ENCODE measurements at regions not wholly inside any gene's neighbourhood (a gene's known extent, or its start where the extent isn't known, plus 50 kb on each side); places are given as distances from the start of the nearest gene placed in this dataset.

DNA sequence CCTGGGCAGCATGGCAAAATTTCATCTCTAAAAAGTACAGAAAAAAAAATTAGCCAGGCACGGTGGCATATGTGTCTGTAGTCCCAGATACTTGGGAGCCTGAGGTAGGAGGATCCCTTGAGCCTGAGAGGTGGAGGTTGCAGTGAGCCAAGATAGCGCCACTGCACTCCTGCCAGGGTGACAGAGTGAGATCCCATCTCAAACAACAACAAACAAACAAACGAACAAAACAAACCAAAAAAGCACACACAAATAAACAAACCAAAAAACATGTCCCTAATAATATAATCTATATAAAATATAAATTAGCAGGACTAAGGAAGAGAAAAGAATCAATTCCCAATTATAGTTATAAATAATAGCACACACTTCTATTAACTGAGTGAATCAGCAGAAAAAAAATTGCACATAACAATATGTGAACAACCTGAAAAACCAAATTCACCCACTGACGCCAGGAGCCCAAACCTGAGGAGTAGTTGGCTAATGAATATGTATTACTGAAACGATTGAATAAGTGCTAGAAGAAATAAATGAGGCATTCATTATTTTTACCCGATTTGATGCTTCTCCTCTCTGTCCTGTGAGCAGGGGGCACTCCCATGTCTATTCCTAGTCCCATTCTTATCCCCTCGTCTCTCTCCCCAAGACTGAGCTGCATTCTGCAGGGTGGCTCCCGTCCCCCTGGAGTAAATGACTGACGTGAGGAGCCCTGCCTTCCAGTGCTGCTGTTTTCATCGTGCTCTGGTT is 108.2 kb upstream of the TOP3B start:
- RAD21 ChIA-PET (ENCODE audit: low non-redundant PET in 1 of 2, low total read pairs in 2 of 2, uncharacterized antibody in 2 of 2, unreplicated experiment in 2 of 2) = no interaction called here
- POLR2A ChIA-PET = no interaction called here
- no peak for ATAC-seq
- peaks cover 0 to 3% of the 10 kb centered on the region in 2 experiments; a peak in 1 of 4 replicates for H3K4me1 ChIP-seq (ENCODE audit: control insufficient read depth in 1 of 2, insufficient read depth in 2 of 2, low read length in 2 of 2)
- H3K9me2 ChIP-seq (ENCODE audit: insufficient read depth) = no peaks in the 10 kb centered on the region
- H3K4me2 ChIP-seq (ENCODE audit: low read length) = no peak overlapping the region
- H3K79me2 ChIP-seq (ENCODE audit: insufficient read depth, low read length) = no peaks in the 10 kb centered on the region
- no peaks in the 10 kb centered on the region for H3K9me3 ChIP-seq (ENCODE audit: control insufficient read depth in 1 of 2, insufficient read depth in 1 of 2, low read depth in 1 of 2, low read length in 2 of 2)
- H3K27ac ChIP-seq (ENCODE audit: low read depth, low read length) = no peak overlapping the region
- no peak for DNase-seq (ENCODE audit: low read depth, low spot score)
- CTCF ChIA-PET = no interaction called here
- no peaks in the 10 kb centered on the region for H3K36me3 ChIP-seq (ENCODE audit: control insufficient read depth in 1 of 2, insufficient read depth in 2 of 2, low read length in 2 of 2)
- H3K27me3 ChIP-seq (ENCODE audit: insufficient read depth, low read length) = peaks cover 23% of the 10 kb centered on the region
- no peak overlapping the region for H2AFZ ChIP-seq (ENCODE audit: low read depth, low read length, poor library complexity, severe bottlenecking)
- no peak for TF ChIP-seq FOSL1 (IDR thresholded peaks at IDR 0.05; ENCODE audit: low read depth)
- TF ChIP-seq RAD21 (IDR thresholded peaks at IDR 0.05; ENCODE audit: low read depth) = no peak
- no peak for TF ChIP-seq SIN3A (IDR thresholded peaks at IDR 0.05; ENCODE audit: low read depth)
- TF ChIP-seq EZH2phosphoT487 (IDR thresholded peaks at IDR 0.05; ENCODE audit: borderline replicate concordance) = no peak
- no peak for TF ChIP-seq CEBPB (IDR thresholded peaks at IDR 0.05; ENCODE audit: low read depth)
- TF ChIP-seq, protein P1, sequence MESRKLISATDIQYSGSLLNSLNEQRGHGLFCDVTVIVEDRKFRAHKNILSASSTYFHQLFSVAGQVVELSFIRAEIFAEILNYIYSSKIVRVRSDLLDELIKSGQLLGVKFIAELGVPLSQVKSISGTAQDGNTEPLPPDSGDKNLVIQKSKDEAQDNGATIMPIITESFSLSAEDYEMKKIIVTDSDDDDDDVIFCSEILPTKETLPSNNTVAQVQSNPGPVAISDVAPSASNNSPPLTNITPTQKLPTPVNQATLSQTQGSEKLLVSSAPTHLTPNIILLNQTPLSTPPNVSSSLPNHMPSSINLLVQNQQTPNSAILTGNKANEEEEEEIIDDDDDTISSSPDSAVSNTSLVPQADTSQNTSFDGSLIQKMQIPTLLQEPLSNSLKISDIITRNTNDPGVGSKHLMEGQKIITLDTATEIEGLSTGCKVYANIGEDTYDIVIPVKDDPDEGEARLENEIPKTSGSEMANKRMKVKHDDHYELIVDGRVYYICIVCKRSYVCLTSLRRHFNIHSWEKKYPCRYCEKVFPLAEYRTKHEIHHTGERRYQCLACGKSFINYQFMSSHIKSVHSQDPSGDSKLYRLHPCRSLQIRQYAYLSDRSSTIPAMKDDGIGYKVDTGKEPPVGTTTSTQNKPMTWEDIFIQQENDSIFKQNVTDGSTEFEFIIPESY (IDR thresholded peaks at IDR 0.05; ENCODE audit: extremely low read depth, insufficient replicate concordance, low read length) = no peak
- TF ChIP-seq JUND (IDR thresholded peaks at IDR 0.05) = no peak
- TF ChIP-seq, protein P2, sequence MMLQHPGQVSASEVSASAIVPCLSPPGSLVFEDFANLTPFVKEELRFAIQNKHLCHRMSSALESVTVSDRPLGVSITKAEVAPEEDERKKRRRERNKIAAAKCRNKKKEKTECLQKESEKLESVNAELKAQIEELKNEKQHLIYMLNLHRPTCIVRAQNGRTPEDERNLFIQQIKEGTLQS (IDR thresholded peaks at IDR 0.05) = no peak
- no peak for TF ChIP-seq ZFX (IDR thresholded peaks at IDR 0.05)
- no peak for TF ChIP-seq ZNF274 (IDR thresholded peaks at IDR 0.05; ENCODE audit: low read depth, low read length)
- TF ChIP-seq ELF1 (IDR thresholded peaks at IDR 0.05; ENCODE audit: borderline replicate concordance, low read depth) = no peak
- no peak for TF ChIP-seq TCF7L2 (IDR thresholded peaks at IDR 0.05; ENCODE audit: borderline replicate concordance, extremely low read depth, insufficient read depth, insufficient read length)
- TF ChIP-seq, protein P3, sequence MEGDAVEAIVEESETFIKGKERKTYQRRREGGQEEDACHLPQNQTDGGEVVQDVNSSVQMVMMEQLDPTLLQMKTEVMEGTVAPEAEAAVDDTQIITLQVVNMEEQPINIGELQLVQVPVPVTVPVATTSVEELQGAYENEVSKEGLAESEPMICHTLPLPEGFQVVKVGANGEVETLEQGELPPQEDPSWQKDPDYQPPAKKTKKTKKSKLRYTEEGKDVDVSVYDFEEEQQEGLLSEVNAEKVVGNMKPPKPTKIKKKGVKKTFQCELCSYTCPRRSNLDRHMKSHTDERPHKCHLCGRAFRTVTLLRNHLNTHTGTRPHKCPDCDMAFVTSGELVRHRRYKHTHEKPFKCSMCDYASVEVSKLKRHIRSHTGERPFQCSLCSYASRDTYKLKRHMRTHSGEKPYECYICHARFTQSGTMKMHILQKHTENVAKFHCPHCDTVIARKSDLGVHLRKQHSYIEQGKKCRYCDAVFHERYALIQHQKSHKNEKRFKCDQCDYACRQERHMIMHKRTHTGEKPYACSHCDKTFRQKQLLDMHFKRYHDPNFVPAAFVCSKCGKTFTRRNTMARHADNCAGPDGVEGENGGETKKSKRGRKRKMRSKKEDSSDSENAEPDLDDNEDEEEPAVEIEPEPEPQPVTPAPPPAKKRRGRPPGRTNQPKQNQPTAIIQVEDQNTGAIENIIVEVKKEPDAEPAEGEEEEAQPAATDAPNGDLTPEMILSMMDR (IDR thresholded peaks at IDR 0.05 in 2 of 3, conservative IDR thresholded peaks at IDR 0.05 in 1 of 3; ENCODE audit: borderline replicate concordance in 1 of 3, insufficient read depth in 1 of 3, low read depth in 2 of 3, low read length in 2 of 3) = no peak
- TF ChIP-seq POLR2AphosphoS5 (IDR thresholded peaks at IDR 0.05; ENCODE audit: low read depth, low read length) = no peak
- TF ChIP-seq EZH2 (IDR thresholded peaks at IDR 0.05) = no peak
- TF ChIP-seq YY1 (IDR thresholded peaks at IDR 0.05; ENCODE audit: extremely low read depth, insufficient replicate concordance, low read depth, low read length) = no peak
- TF ChIP-seq, protein P4, sequence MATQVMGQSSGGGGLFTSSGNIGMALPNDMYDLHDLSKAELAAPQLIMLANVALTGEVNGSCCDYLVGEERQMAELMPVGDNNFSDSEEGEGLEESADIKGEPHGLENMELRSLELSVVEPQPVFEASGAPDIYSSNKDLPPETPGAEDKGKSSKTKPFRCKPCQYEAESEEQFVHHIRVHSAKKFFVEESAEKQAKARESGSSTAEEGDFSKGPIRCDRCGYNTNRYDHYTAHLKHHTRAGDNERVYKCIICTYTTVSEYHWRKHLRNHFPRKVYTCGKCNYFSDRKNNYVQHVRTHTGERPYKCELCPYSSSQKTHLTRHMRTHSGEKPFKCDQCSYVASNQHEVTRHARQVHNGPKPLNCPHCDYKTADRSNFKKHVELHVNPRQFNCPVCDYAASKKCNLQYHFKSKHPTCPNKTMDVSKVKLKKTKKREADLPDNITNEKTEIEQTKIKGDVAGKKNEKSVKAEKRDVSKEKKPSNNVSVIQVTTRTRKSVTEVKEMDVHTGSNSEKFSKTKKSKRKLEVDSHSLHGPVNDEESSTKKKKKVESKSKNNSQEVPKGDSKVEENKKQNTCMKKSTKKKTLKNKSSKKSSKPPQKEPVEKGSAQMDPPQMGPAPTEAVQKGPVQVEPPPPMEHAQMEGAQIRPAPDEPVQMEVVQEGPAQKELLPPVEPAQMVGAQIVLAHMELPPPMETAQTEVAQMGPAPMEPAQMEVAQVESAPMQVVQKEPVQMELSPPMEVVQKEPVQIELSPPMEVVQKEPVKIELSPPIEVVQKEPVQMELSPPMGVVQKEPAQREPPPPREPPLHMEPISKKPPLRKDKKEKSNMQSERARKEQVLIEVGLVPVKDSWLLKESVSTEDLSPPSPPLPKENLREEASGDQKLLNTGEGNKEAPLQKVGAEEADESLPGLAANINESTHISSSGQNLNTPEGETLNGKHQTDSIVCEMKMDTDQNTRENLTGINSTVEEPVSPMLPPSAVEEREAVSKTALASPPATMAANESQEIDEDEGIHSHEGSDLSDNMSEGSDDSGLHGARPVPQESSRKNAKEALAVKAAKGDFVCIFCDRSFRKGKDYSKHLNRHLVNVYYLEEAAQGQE (IDR thresholded peaks at IDR 0.05; ENCODE audit: low read depth) = no peak
- no peaks in the 10 kb centered on the region for H4K20me1 ChIP-seq (ENCODE audit: insufficient read depth)
- intact Hi-C loops (cut with micrococcal nuclease) = no loop called here
- H3K9ac ChIP-seq (ENCODE audit: low read length) = no peak overlapping the region
- H3K4me3 ChIP-seq (replicated peaks in 1 of 2; ENCODE audit: low read depth in 1 of 2, low read length in 2 of 2) = no peak overlapping the region
- BruUV-seq (replicated peaks) = no TSS peak
